Dermis blood vessel endothelial cell (primary cell): ENCODE measurements at regions not wholly inside any gene's neighbourhood (a gene's known extent, or its start where the extent isn't known, plus 50 kb on each side); places are given as distances from the start of the nearest gene placed in this dataset.
"Not testable (repeated sequence)": the region's sequence is repeated elsewhere in the genome, so short reads cannot be mapped to it uniquely, and the experiment has no call there.

ENCODE experiments used
- DNase-seq: peaks from one replicate; pipeline ENCODE4 v3.0.0; 2010

GRCh38 chr4:85018983-85019382, 52.5 kb upstream of the WDFY3 start:
- no peak for DNase-seq

GRCh38 chr4:85019411-85019810, 52.9 kb upstream of the WDFY3 start:
- DNase-seq: no peak

GRCh38 chr4:85024671-85025070, 58.2 kb upstream of the WDFY3 start:
- no peak for DNase-seq

- DNase-seq: no peak
Measured at GRCh38 chr4:85028910-85029309, 62.4 kb upstream of the WDFY3 start.

- DNase-seq: no peak
Measured at GRCh38 chr4:85029453-85029852, 63.0 kb upstream of the WDFY3 start.

GRCh38 chr4:85030156-85030555, 63.7 kb upstream of the WDFY3 start:
- no peak for DNase-seq

- DNase-seq: not testable (repeated sequence)
Measured at GRCh38 chr4:85033838-85034237, 67.3 kb upstream of the WDFY3 start.

- no peak for DNase-seq
Measured at GRCh38 chr4:85039526-85039925, 73.0 kb upstream of the WDFY3 start.

GRCh38 chr4:85043812-85044496, 77.5 kb upstream of the WDFY3 start:
- not testable (repeated sequence) for DNase-seq

GRCh38 chr4:85050736-85051135, 84.2 kb upstream of the WDFY3 start:
- DNase-seq: no peak

GRCh38 chr4:85051526-85051925, 85.0 kb upstream of the WDFY3 start:
- no peak for DNase-seq

GRCh38 chr4:85054925-85055324, 88.4 kb upstream of the WDFY3 start:
- not testable (repeated sequence) for DNase-seq

GRCh38 chr4:85058551-85058950, 92.1 kb upstream of the WDFY3 start:
- DNase-seq: no peak

GRCh38 chr4:85061974-85062373, 95.5 kb upstream of the WDFY3 start:
- no peak for DNase-seq

GRCh38 chr4:85062466-85062865, 96.0 kb upstream of the WDFY3 start:
- no peak for DNase-seq

- no peak for DNase-seq
Measured at GRCh38 chr4:85067342-85067741, 100.9 kb upstream of the WDFY3 start.

- no peak for DNase-seq
Measured at GRCh38 chr4:85078016-85078415, 111.5 kb upstream of the WDFY3 start.

GRCh38 chr4:85081196-85081595, 114.7 kb upstream of the WDFY3 start:
- no peak for DNase-seq

- DNase-seq: peak; percentile 87
Measured at GRCh38 chr4:85084371-85085094, 118.0 kb upstream of the WDFY3 start.

GRCh38 chr4:85086721-85087120, 120.2 kb upstream of the WDFY3 start:
- no peak for DNase-seq

- DNase-seq: no peak
Measured at GRCh38 chr4:85092536-85092935, 126.0 kb upstream of the WDFY3 start.

- DNase-seq: no peak
Measured at GRCh38 chr4:85092943-85093342, 126.5 kb upstream of the WDFY3 start.

GRCh38 chr4:85094735-85095134, 128.2 kb upstream of the WDFY3 start:
- DNase-seq: no peak

- DNase-seq: no peak
Measured at GRCh38 chr4:85102606-85103005, 136.1 kb upstream of the WDFY3 start.

- DNase-seq: no peak
Measured at GRCh38 chr4:85106166-85106565, 139.7 kb upstream of the WDFY3 start.
